ENCODE measurements at regions not wholly inside any gene's neighbourhood (a gene's known extent, or its start where the extent isn't known, plus 50 kb on each side); places are given as distances from the start of the nearest gene placed in this dataset.

GRCh38 chr1:98364544-98364943 lies 297.0 kb upstream of the SNX7 start:
- TF ChIP-seq CTCF (IDR thresholded peaks at IDR 0.05; ENCODE audit: poor library complexity, severe bottlenecking): no peak
- TF ChIP-seq EZH2 (IDR thresholded peaks at IDR 0.05; ENCODE audit: borderline replicate concordance, insufficient read depth, low read length, poor library complexity, severe bottlenecking): no peak
- no peak for TF ChIP-seq POLR2AphosphoS5 (IDR thresholded peaks at IDR 0.05)
- no peak for TF ChIP-seq RAD21 (conservative IDR thresholded peaks at IDR 0.05)
- no peak for TF ChIP-seq SMC3 (conservative IDR thresholded peaks at IDR 0.05; ENCODE audit: poor library complexity)
- TF ChIP-seq EP300 (conservative IDR thresholded peaks at IDR 0.05; ENCODE audit: poor library complexity, severe bottlenecking): no peak
- TF ChIP-seq REST (IDR thresholded peaks at IDR 0.05; ENCODE audit: borderline replicate concordance): no peak
- no peak for TF ChIP-seq TAF1 (IDR thresholded peaks at IDR 0.05; ENCODE audit: low read depth)
